H1 (cell line): ENCODE measurements at regions not wholly inside any gene's neighbourhood (a gene's known extent, or its start where the extent isn't known, plus 50 kb on each side); places are given as distances from the start of the nearest gene placed in this dataset.

Experiments
- TF ChIP-seq, protein P1 (sequence below): fragments of 300-600 bp; sonication (generic); IDR thresholded peaks from 2 replicates; pipeline ENCODE4 v1.7.1; 2012; ENCODE audit warnings: low read length, moderate library complexity, mild to moderate bottlenecking, inconsistent platforms; ENCODE audit not compliant: insufficient replicate concordance

DNA sequence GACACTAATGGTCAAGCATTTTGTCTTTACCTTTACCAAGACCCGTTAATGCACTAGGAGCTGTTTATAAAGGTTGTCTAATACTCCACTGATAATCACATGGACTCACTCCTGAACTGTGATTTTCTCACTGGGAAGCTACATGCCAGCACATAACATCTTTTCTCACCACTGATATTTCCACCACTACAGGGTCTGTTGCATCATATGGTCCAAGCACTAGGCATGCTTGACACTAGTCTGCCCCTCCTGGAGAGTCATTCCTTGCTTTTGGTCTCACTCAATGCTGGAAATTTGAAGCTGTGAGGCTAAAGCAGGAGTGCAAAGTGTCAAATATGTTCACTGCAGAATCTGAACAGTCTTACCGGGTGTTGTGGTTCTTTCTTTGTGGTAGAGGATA, 1576.8 kb downstream of the CDH8 start (continued):
- TF ChIP-seq, protein P1, sequence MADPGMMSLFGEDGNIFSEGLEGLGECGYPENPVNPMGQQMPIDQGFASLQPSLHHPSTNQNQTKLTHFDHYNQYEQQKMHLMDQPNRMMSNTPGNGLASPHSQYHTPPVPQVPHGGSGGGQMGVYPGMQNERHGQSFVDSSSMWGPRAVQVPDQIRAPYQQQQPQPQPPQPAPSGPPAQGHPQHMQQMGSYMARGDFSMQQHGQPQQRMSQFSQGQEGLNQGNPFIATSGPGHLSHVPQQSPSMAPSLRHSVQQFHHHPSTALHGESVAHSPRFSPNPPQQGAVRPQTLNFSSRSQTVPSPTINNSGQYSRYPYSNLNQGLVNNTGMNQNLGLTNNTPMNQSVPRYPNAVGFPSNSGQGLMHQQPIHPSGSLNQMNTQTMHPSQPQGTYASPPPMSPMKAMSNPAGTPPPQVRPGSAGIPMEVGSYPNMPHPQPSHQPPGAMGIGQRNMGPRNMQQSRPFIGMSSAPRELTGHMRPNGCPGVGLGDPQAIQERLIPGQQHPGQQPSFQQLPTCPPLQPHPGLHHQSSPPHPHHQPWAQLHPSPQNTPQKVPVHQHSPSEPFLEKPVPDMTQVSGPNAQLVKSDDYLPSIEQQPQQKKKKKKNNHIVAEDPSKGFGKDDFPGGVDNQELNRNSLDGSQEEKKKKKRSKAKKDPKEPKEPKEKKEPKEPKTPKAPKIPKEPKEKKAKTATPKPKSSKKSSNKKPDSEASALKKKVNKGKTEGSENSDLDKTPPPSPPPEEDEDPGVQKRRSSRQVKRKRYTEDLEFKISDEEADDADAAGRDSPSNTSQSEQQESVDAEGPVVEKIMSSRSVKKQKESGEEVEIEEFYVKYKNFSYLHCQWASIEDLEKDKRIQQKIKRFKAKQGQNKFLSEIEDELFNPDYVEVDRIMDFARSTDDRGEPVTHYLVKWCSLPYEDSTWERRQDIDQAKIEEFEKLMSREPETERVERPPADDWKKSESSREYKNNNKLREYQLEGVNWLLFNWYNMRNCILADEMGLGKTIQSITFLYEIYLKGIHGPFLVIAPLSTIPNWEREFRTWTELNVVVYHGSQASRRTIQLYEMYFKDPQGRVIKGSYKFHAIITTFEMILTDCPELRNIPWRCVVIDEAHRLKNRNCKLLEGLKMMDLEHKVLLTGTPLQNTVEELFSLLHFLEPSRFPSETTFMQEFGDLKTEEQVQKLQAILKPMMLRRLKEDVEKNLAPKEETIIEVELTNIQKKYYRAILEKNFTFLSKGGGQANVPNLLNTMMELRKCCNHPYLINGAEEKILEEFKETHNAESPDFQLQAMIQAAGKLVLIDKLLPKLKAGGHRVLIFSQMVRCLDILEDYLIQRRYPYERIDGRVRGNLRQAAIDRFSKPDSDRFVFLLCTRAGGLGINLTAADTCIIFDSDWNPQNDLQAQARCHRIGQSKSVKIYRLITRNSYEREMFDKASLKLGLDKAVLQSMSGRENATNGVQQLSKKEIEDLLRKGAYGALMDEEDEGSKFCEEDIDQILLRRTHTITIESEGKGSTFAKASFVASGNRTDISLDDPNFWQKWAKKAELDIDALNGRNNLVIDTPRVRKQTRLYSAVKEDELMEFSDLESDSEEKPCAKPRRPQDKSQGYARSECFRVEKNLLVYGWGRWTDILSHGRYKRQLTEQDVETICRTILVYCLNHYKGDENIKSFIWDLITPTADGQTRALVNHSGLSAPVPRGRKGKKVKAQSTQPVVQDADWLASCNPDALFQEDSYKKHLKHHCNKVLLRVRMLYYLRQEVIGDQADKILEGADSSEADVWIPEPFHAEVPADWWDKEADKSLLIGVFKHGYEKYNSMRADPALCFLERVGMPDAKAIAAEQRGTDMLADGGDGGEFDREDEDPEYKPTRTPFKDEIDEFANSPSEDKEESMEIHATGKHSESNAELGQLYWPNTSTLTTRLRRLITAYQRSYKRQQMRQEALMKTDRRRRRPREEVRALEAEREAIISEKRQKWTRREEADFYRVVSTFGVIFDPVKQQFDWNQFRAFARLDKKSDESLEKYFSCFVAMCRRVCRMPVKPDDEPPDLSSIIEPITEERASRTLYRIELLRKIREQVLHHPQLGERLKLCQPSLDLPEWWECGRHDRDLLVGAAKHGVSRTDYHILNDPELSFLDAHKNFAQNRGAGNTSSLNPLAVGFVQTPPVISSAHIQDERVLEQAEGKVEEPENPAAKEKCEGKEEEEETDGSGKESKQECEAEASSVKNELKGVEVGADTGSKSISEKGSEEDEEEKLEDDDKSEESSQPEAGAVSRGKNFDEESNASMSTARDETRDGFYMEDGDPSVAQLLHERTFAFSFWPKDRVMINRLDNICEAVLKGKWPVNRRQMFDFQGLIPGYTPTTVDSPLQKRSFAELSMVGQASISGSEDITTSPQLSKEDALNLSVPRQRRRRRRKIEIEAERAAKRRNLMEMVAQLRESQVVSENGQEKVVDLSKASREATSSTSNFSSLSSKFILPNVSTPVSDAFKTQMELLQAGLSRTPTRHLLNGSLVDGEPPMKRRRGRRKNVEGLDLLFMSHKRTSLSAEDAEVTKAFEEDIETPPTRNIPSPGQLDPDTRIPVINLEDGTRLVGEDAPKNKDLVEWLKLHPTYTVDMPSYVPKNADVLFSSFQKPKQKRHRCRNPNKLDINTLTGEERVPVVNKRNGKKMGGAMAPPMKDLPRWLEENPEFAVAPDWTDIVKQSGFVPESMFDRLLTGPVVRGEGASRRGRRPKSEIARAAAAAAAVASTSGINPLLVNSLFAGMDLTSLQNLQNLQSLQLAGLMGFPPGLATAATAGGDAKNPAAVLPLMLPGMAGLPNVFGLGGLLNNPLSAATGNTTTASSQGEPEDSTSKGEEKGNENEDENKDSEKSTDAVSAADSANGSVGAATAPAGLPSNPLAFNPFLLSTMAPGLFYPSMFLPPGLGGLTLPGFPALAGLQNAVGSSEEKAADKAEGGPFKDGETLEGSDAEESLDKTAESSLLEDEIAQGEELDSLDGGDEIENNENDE, result no peak
